Neural progenitor cell (in vitro differentiated cells): ENCODE measurements at regions not wholly inside any gene's neighbourhood (a gene's known extent, or its start where the extent isn't known, plus 50 kb on each side); places are given as distances from the start of the nearest gene placed in this dataset.

Source experiments
- DNase-seq: peaks from one replicate; pipeline ENCODE4 v3.0.0-alpha.2; 2016; ENCODE audit warnings: low spot score
- H2AFZ ChIP-seq: fragments of 200-600 bp; sonication (generic); replicated peaks from 2 replicates; pipeline ENCODE4 v1.6.1; 2016; ENCODE audit warnings: antibody characterized with exemption
- H3F3A ChIP-seq: fragments of 200-600 bp; sonication (generic); 2 replicates; pipeline ENCODE4 v1.6.1; 2016; ENCODE audit warnings: antibody characterized with exemption, low read depth
- H3K27ac ChIP-seq: fragments of 200-600 bp; sonication (generic); 2 replicates; pipeline ENCODE4 v1.5.1; 2016; ENCODE audit warnings: mild to moderate bottlenecking
- H3K27me3 ChIP-seq: fragments of 200-600 bp; sonication (generic); 2 replicates; pipeline ENCODE4 v1.6.1; 2016; ENCODE audit warnings: mild to moderate bottlenecking, moderate library complexity
- H3K36me3 ChIP-seq: fragments of 200-600 bp; sonication (generic); 2 replicates; pipeline ENCODE4 v1.5.1; 2016
- H3K4me1 ChIP-seq: fragments of 200-600 bp; sonication (generic); 2 replicates; pipeline ENCODE4 v1.6.1; 2016; ENCODE audit warnings: mixed run types
- H3K4me2 ChIP-seq: fragments of 200-600 bp; sonication (generic); 2 replicates; pipeline ENCODE4 v1.6.1; 2016
- H3K4me3 ChIP-seq: fragments of 200-600 bp; sonication (generic); 2 replicates; pipeline ENCODE4 v1.5.1; 2016
- H3K79me2 ChIP-seq: fragments of 200-600 bp; sonication (generic); 2 replicates; pipeline ENCODE4 v1.6.1; 2016; ENCODE audit warnings: low read depth
- H3K9ac ChIP-seq: fragments of 200-600 bp; sonication (generic); 2 replicates; pipeline ENCODE4 v1.6.1; 2016
- H3K9me3 ChIP-seq: fragments of 200-600 bp; sonication (generic); 2 replicates; pipeline ENCODE4 v1.5.1; 2016; ENCODE audit warnings: low read depth
- H4K20me1 ChIP-seq: fragments of 200-600 bp; sonication (generic); 2 replicates; pipeline ENCODE4 v1.6.1; 2016; ENCODE audit warnings: low read depth
- H3K27ac Mint-ChIP-seq: 3 replicates; pipeline ENCODE4 v1.8.0; 2021; ENCODE audit warnings: mixed read lengths
- H3K27me3 Mint-ChIP-seq: 2 replicates; pipeline ENCODE4 v1.8.0; 2022; ENCODE audit warnings: low read depth, mild to moderate bottlenecking, inconsistent platforms, moderate library complexity, mixed read lengths; ENCODE audit not compliant: insufficient read depth
- H3K36me3 Mint-ChIP-seq: 3 replicates; pipeline ENCODE4 v1.8.0; 2021; ENCODE audit warnings: mixed read lengths
- H3K4me1 Mint-ChIP-seq: 3 replicates; pipeline ENCODE4 v1.8.0; 2021; ENCODE audit warnings: mixed read lengths
- H3K4me3 Mint-ChIP-seq: 3 replicates; pipeline ENCODE4 v1.8.0; 2021; ENCODE audit warnings: mild to moderate bottlenecking, moderate library complexity, mixed read lengths
- H3K9me3 Mint-ChIP-seq: 3 replicates; pipeline ENCODE4 v1.8.0; 2020; ENCODE audit warnings: mixed read lengths
- EZH2 ChIP-seq: fragments of 200-600 bp; sonication (generic); IDR thresholded peaks from 2 replicates; pipeline ENCODE4 v1.6.1; 2017; ENCODE audit warnings: antibody characterized with exemption, mild to moderate bottlenecking, moderate library complexity
- EZH2phosphoT487 ChIP-seq: fragments of 200-600 bp; sonication (generic); IDR thresholded peaks from 2 replicates; pipeline ENCODE4 v1.6.1; 2017; ENCODE audit warnings: antibody characterized with exemption
- TF ChIP-seq, protein P1 (sequence below): fragments of 200-600 bp; sonication (generic); IDR thresholded peaks from 2 replicates; pipeline ENCODE4 v1.5.1; 2017; ENCODE audit warnings: antibody characterized with exemption, mild to moderate bottlenecking

DNA sequence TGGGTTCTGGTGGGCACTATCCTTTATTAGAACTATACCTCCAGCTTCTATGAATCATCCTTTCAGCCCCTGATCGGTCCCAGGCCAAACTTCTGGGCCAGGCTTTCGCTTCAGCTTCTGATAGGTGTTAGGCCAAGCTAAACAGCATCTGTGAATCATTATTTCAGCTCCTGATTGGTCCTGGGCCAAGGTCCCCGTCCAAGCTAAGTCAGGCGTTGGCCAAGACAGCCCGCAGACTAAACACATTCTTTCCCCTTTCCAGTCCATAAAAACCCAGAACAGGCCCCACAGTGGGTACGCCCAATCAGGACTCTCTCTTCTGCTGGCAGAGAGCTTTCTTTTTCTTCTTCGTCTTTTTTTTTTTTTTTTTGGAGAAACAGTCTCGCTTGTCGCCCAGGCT lies 1808.9 kb upstream of the SEL1L start:
- no peak overlapping the region for H3K27ac Mint-ChIP-seq
- Histone ChIP-seq H3K27ac (no peak overlapping the region), H3K9ac (no peak overlapping the region), H2AFZ (no peak overlapping the region), H3K4me2 (no peak overlapping the region), H3K9me3 (no peaks in the 10 kb centered on the region), H3K36me3 (no peaks in the 10 kb centered on the region), H3K27me3 (no peaks in the 10 kb centered on the region), H3K4me1 (no peaks in the 10 kb centered on the region), H3F3A (no peaks in the 10 kb centered on the region), H3K79me2 (no peaks in the 10 kb centered on the region), H3K4me3 (no peak overlapping the region), H4K20me1 (no peaks in the 10 kb centered on the region)
- no peak for TF ChIP-seq EZH2
- TF ChIP-seq, protein P1, sequence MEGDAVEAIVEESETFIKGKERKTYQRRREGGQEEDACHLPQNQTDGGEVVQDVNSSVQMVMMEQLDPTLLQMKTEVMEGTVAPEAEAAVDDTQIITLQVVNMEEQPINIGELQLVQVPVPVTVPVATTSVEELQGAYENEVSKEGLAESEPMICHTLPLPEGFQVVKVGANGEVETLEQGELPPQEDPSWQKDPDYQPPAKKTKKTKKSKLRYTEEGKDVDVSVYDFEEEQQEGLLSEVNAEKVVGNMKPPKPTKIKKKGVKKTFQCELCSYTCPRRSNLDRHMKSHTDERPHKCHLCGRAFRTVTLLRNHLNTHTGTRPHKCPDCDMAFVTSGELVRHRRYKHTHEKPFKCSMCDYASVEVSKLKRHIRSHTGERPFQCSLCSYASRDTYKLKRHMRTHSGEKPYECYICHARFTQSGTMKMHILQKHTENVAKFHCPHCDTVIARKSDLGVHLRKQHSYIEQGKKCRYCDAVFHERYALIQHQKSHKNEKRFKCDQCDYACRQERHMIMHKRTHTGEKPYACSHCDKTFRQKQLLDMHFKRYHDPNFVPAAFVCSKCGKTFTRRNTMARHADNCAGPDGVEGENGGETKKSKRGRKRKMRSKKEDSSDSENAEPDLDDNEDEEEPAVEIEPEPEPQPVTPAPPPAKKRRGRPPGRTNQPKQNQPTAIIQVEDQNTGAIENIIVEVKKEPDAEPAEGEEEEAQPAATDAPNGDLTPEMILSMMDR, result no peak
- TF ChIP-seq EZH2phosphoT487, result no peak
- no peaks in the 10 kb centered on the region for H3K27me3 Mint-ChIP-seq
- no peak overlapping the region for H3K4me3 Mint-ChIP-seq
- H3K9me3 Mint-ChIP-seq, result peaks cover 4% of the 10 kb centered on the region
- H3K4me1 Mint-ChIP-seq, result no peaks in the 10 kb centered on the region
- no peaks in the 10 kb centered on the region for H3K36me3 Mint-ChIP-seq
- DNase-seq, result no peak

DNA sequence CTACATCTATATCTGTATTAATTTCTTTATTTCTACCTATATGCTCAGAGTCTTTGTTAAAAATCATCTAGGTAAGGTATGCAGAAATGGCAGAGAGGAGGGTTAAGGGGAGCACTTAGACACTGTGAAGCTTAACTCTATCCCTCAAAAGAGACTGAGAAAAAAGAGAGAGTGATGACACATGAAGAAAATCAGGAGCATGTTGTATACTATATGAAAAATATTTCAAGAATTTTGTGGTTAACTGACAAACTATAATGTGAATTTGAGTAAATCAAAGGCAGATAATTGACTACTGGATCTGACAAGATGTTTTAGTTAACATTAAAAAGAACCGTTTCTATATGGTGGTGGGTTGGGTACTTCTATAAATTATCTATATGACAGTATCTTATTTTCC lies 1814.2 kb upstream of the SEL1L start:
- Histone ChIP-seq H3K4me2 (no peak overlapping the region), H4K20me1 (no peaks in the 10 kb centered on the region), H3K4me1 (no peaks in the 10 kb centered on the region), H3K9me3 (no peaks in the 10 kb centered on the region), H3K27me3 (no peaks in the 10 kb centered on the region), H3K27ac (no peak overlapping the region), H3K9ac (no peak overlapping the region), H3K36me3 (no peaks in the 10 kb centered on the region), H3F3A (no peaks in the 10 kb centered on the region), H3K79me2 (no peaks in the 10 kb centered on the region), H3K4me3 (no peak overlapping the region), H2AFZ (no peak overlapping the region)
- H3K9me3 Mint-ChIP-seq, result peaks cover 1% of the 10 kb centered on the region
- no peaks in the 10 kb centered on the region for H3K36me3 Mint-ChIP-seq
- no peak overlapping the region for H3K4me3 Mint-ChIP-seq
- H3K27me3 Mint-ChIP-seq, result no peaks in the 10 kb centered on the region
- DNase-seq, result no peak
- TF ChIP-seq EZH2phosphoT487, result no peak
- TF ChIP-seq, protein P1, result no peak
- TF ChIP-seq EZH2, result no peak
- no peaks in the 10 kb centered on the region for H3K4me1 Mint-ChIP-seq
- H3K27ac Mint-ChIP-seq, result no peak overlapping the region

DNA sequence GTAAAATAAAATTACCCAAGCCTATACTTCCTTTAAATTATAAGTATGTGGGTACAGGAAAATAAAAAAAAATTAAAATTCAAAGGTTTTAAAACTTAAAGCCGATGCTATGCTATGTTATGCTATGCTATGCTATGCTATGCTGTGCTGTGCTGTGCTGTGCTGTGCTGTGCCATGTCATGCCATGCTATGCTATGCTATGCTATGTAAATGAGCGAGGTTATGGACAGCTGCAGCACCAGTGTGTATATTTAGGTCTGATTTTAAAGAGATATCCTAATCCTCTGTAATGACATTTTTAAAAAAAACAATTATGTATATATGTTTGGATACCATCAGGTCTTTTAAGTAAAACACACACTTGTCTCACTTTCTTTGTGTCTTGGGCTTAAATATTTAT lies 1822.0 kb upstream of the SEL1L start:
- Mint-ChIP-seq H3K27ac (no peak overlapping the region), H3K9me3 (no peaks in the 10 kb centered on the region), H3K4me3 (no peak overlapping the region), H3K27me3 (no peaks in the 10 kb centered on the region), H3K36me3 (no peaks in the 10 kb centered on the region), H3K4me1 (no peaks in the 10 kb centered on the region)
- H3K9ac ChIP-seq, result no peak overlapping the region
- H3F3A ChIP-seq, result no peaks in the 10 kb centered on the region
- no peak overlapping the region for H3K4me3 ChIP-seq
- no peaks in the 10 kb centered on the region for H3K27me3 ChIP-seq
- DNase-seq, result no peak
- TF ChIP-seq, protein P1, result no peak
- TF ChIP-seq EZH2phosphoT487 (no peak), EZH2 (no peak)
- H2AFZ ChIP-seq, result no peak overlapping the region
- H3K4me1 ChIP-seq, result no peaks in the 10 kb centered on the region
- no peaks in the 10 kb centered on the region for H3K36me3 ChIP-seq
- H3K27ac ChIP-seq, result no peak overlapping the region
- no peaks in the 10 kb centered on the region for H3K79me2 ChIP-seq
- H3K4me2 ChIP-seq, result no peak overlapping the region
- H4K20me1 ChIP-seq, result no peaks in the 10 kb centered on the region
- H3K9me3 ChIP-seq, result no peaks in the 10 kb centered on the region

DNA sequence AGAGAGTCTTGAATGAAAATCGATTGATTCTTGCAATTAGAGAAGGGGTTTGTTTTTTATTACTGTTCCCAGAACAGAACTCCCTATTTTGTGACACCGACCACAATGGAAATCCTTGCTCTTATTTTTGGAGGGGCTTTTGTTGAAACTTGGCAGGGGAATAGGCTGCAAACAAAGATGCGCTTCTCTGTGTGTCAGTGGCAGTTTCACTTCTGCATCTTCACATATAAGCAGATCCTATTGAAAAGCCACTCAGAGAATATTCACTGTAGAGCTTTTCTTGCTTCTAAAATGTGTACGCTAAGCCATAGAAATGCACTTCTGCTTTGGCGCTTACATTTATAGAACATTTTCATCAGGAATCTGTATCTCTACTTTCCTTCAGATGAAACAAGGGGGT lies 1822.4 kb upstream of the SEL1L start:
- H3K9me3 ChIP-seq, result no peaks in the 10 kb centered on the region
- Mint-ChIP-seq H3K4me3 (no peak overlapping the region), H3K27ac (no peak overlapping the region), H3K36me3 (no peaks in the 10 kb centered on the region), H3K4me1 (no peaks in the 10 kb centered on the region), H3K9me3 (no peaks in the 10 kb centered on the region), H3K27me3 (no peaks in the 10 kb centered on the region)
- TF ChIP-seq EZH2 (no peak), EZH2phosphoT487 (no peak)
- TF ChIP-seq, protein P1, result no peak
- H3K27ac ChIP-seq, result no peak overlapping the region
- H3K9ac ChIP-seq, result no peak overlapping the region
- no peaks in the 10 kb centered on the region for H3K79me2 ChIP-seq
- no peak for DNase-seq
- H3F3A ChIP-seq, result no peaks in the 10 kb centered on the region
- H2AFZ ChIP-seq, result no peak overlapping the region
- H3K36me3 ChIP-seq, result no peaks in the 10 kb centered on the region
- H4K20me1 ChIP-seq, result no peaks in the 10 kb centered on the region
- H3K4me2 ChIP-seq, result no peak overlapping the region
- H3K4me1 ChIP-seq, result no peaks in the 10 kb centered on the region
- no peaks in the 10 kb centered on the region for H3K27me3 ChIP-seq
- no peak overlapping the region for H3K4me3 ChIP-seq
